Transverse colon (tissue), 4 donors: ENCODE measurements at regions not wholly inside any gene's neighbourhood (a gene's known extent, or its start where the extent isn't known, plus 50 kb on each side); places are given as distances from the start of the nearest gene placed in this dataset.
"Not testable (repeated sequence)": the region's sequence is repeated elsewhere in the genome, so short reads cannot be mapped to it uniquely, and the experiment has no call there.

Source experiments
- CTCF ChIP-seq, 5 experiments: fragments of 200-600 bp in 3 of 5; fragments of 450-650 bp in 2 of 5; sonication (generic) in 3 of 5; IDR thresholded peaks; 1 replicate in 2 of 5; 2 replicates in 3 of 5; pipeline ENCODE4 v1.5.1; 2016 to 2017; ENCODE audit warnings: antibody characterized with exemption in 5 of 5, inconsistent platforms in 3 of 5, mild to moderate bottlenecking in 2 of 5, moderate library complexity in 1 of 5
- POLR2AphosphoS5 ChIP-seq, 3 donors: sonication (generic); formaldehyde crosslinking; IDR thresholded peaks; one replicate each; pipeline ENCODE4 v1.6.1; 2016; ENCODE audit warnings: antibody characterized with exemption in 3 of 3

- TF ChIP-seq CTCF, POLR2AphosphoS5 (IDR thresholded peaks at IDR 0.05): not testable (repeated sequence)
Observed at GRCh38 chr15:77890911-77891801, 186.4 kb downstream of the TBC1D2B start.
